DND-41 (cell line): ENCODE measurements at regions not wholly inside any gene's neighbourhood (a gene's known extent, or its start where the extent isn't known, plus 50 kb on each side); places are given as distances from the start of the nearest gene placed in this dataset.

Experiments used
- ATAC-seq: fragments of 200-7000 bp; cut with Tn5 transposase; 3 replicates; pipeline ENCODE4 v1.9.1; 2021; ENCODE audit warnings: low read depth; ENCODE audit not compliant: insufficient read depth
- DNase-seq: peaks from one replicate; pipeline ENCODE4 v3.0.0-alpha.2; 2020
- H2AFZ ChIP-seq: 2 replicates; pipeline ENCODE4 v1.6.0; 2012; ENCODE audit warnings: low read depth, low read length
- H3K27ac ChIP-seq: 2 replicates; pipeline ENCODE4 v1.5.1; 2012; ENCODE audit warnings: low read length, inconsistent platforms
- H3K27me3 ChIP-seq: fragments of 200-600 bp; sonication (generic); 2 replicates; pipeline ENCODE4 v1.6.0; 2012; ENCODE audit warnings: low read length, mild to moderate bottlenecking, inconsistent platforms; ENCODE audit not compliant: insufficient read depth, poor library complexity
- H3K36me3 ChIP-seq: 2 replicates; pipeline ENCODE4 v1.5.1; 2012; ENCODE audit warnings: low read length, inconsistent platforms; ENCODE audit not compliant: insufficient read depth
- H3K4me1 ChIP-seq: 2 replicates; pipeline ENCODE4 v1.5.1; 2012; ENCODE audit warnings: mild to moderate bottlenecking, low read length; ENCODE audit not compliant: insufficient read depth
- H3K4me2 ChIP-seq: 2 replicates; pipeline ENCODE4 v1.6.0; 2012; ENCODE audit warnings: mild to moderate bottlenecking, moderate library complexity, low read length, inconsistent platforms; ENCODE audit not compliant: insufficient read depth
- H3K4me3 ChIP-seq, 2 experiments: fragments of 200-600 bp in 1 of 2; shearing (Covaris generic) in 1 of 2; 2 replicates each; pipeline ENCODE4 v1.5.1; 2012 to 2016; ENCODE audit warnings: inconsistent platforms in 2 of 2, low read length in 2 of 2, mild to moderate bottlenecking in 2 of 2, low read depth in 1 of 2, moderate library complexity in 1 of 2
- H3K79me2 ChIP-seq: 2 replicates; pipeline ENCODE4 v1.6.0; 2012; ENCODE audit warnings: low read length, inconsistent platforms; ENCODE audit not compliant: insufficient read depth
- H3K9ac ChIP-seq: 2 replicates; pipeline ENCODE4 v1.6.0; 2012; ENCODE audit warnings: low read depth, mild to moderate bottlenecking, inconsistent platforms, low read length, moderate library complexity
- H3K9me3 ChIP-seq: 2 replicates; pipeline ENCODE4 v1.5.1; 2012; ENCODE audit warnings: low read length, moderate library complexity, mild to moderate bottlenecking, inconsistent platforms; ENCODE audit not compliant: insufficient read depth, severe bottlenecking
- H4K20me1 ChIP-seq: 2 replicates; pipeline ENCODE4 v1.6.0; 2012; ENCODE audit warnings: low read length; ENCODE audit not compliant: insufficient read depth
- EZH2 ChIP-seq: IDR thresholded peaks from 3 replicates; pipeline ENCODE4 v1.6.1; 2012; ENCODE audit warnings: borderline replicate concordance, low read depth, mild to moderate bottlenecking, moderate library complexity, low read length, inconsistent platforms; ENCODE audit not compliant: severe bottlenecking
- TF ChIP-seq, protein P1 (sequence below): IDR thresholded peaks from 2 replicates; pipeline ENCODE4 v1.5.1; 2012; ENCODE audit warnings: borderline replicate concordance, low read length, moderate library complexity, mild to moderate bottlenecking; ENCODE audit not compliant: poor library complexity, severe bottlenecking; ENCODE audit errors: extremely low read depth

DNA sequence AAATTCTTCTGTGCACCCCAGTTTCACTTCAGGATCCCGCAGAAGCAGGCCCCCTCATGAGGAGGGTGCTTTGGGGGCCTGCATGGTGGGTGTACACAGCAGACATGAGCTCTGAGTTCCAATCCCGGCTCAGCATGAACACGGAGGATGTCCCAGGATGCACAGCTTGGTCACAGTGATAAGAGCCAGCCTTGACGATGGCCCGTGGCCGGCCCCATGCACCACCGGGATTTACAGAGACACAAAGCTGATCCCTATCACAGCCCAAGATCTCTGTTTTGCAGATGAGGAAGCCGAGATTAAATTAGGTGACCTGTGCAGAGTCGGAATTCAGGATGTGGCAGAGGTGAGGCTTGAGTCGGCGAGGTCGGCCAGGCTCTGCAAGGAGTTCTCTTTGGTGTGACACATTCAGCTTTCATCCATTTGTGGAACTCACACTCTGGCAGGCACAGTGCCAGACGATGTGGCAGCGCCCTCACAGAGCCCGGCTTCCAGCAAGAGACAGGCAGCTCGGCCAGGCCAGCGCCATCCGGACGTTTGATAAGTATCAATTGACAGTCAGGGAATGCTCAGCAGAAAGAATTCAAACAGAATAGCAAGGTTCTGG lies 456.3 kb upstream of the MYT1L start:
- H3K36me3 ChIP-seq = no peaks in the 10 kb centered on the region
- no peak overlapping the region for H3K27ac ChIP-seq
- H3K27me3 ChIP-seq = no peaks in the 10 kb centered on the region
- no peaks in the 10 kb centered on the region for H3K79me2 ChIP-seq
- no peak for ATAC-seq
- no peak for DNase-seq
- no peaks in the 10 kb centered on the region for H4K20me1 ChIP-seq
- no peak overlapping the region for H2AFZ ChIP-seq
- H3K9ac ChIP-seq = no peak overlapping the region
- no peak overlapping the region for H3K4me3 ChIP-seq
- H3K4me1 ChIP-seq = no peaks in the 10 kb centered on the region
- no peak overlapping the region for H3K4me2 ChIP-seq
- H3K9me3 ChIP-seq = no peaks in the 10 kb centered on the region
- no peak for TF ChIP-seq EZH2
- TF ChIP-seq, protein P1, sequence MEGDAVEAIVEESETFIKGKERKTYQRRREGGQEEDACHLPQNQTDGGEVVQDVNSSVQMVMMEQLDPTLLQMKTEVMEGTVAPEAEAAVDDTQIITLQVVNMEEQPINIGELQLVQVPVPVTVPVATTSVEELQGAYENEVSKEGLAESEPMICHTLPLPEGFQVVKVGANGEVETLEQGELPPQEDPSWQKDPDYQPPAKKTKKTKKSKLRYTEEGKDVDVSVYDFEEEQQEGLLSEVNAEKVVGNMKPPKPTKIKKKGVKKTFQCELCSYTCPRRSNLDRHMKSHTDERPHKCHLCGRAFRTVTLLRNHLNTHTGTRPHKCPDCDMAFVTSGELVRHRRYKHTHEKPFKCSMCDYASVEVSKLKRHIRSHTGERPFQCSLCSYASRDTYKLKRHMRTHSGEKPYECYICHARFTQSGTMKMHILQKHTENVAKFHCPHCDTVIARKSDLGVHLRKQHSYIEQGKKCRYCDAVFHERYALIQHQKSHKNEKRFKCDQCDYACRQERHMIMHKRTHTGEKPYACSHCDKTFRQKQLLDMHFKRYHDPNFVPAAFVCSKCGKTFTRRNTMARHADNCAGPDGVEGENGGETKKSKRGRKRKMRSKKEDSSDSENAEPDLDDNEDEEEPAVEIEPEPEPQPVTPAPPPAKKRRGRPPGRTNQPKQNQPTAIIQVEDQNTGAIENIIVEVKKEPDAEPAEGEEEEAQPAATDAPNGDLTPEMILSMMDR = no peak

GRCh38 chr2:2782007-2782406 lies 450.9 kb upstream of the MYT1L start:
- Histone ChIP-seq H3K4me1 (no peaks in the 10 kb centered on the region), H3K9me3 (peaks cover 6% of the 10 kb centered on the region), H3K4me3 (no peak overlapping the region), H3K27me3 (no peaks in the 10 kb centered on the region), H4K20me1 (no peaks in the 10 kb centered on the region), H3K27ac (no peak overlapping the region), H2AFZ (no peak overlapping the region), H3K4me2 (no peak overlapping the region), H3K9ac (no peak overlapping the region), H3K36me3 (no peaks in the 10 kb centered on the region), H3K79me2 (no peaks in the 10 kb centered on the region)
- ATAC-seq = no peak
- no peak for DNase-seq
- no peak for TF ChIP-seq EZH2
- TF ChIP-seq, protein P1 = no peak

GRCh38 chr2:2779727-2780126 lies 448.7 kb upstream of the MYT1L start:
- no peak for TF ChIP-seq EZH2
- Histone ChIP-seq H3K4me3 (no peak overlapping the region), H3K27me3 (no peaks in the 10 kb centered on the region), H3K4me2 (no peak overlapping the region), H3K9me3 (peaks cover 10% of the 10 kb centered on the region), H4K20me1 (no peaks in the 10 kb centered on the region), H3K36me3 (no peaks in the 10 kb centered on the region), H3K9ac (no peak overlapping the region), H3K4me1 (no peaks in the 10 kb centered on the region), H3K27ac (no peak overlapping the region), H3K79me2 (no peaks in the 10 kb centered on the region), H2AFZ (no peak overlapping the region)
- DNase-seq (no peak), ATAC-seq (no peak)

GRCh38 chr2:2777876-2778275 lies 446.8 kb upstream of the MYT1L start:
- H3K79me2 ChIP-seq = no peaks in the 10 kb centered on the region
- ATAC-seq (no peak), DNase-seq (no peak)
- H3K4me1 ChIP-seq = no peaks in the 10 kb centered on the region
- no peaks in the 10 kb centered on the region for H3K36me3 ChIP-seq
- H3K9me3 ChIP-seq = peaks cover 10% of the 10 kb centered on the region
- no peak overlapping the region for H3K9ac ChIP-seq
- no peak overlapping the region for H2AFZ ChIP-seq
- H3K27ac ChIP-seq = no peak overlapping the region
- H3K4me2 ChIP-seq = no peak overlapping the region
- TF ChIP-seq EZH2 = no peak
- TF ChIP-seq, protein P1 = no peak
- H3K4me3 ChIP-seq = no peak overlapping the region
- H4K20me1 ChIP-seq = no peaks in the 10 kb centered on the region
- no peaks in the 10 kb centered on the region for H3K27me3 ChIP-seq
